GM23338 (cell line): ENCODE measurements at regions not wholly inside any gene's neighbourhood (a gene's known extent, or its start where the extent isn't known, plus 50 kb on each side); places are given as distances from the start of the nearest gene placed in this dataset.

Source experiments
- ATAC-seq: fragments of 200-7000 bp; cut with Tn5 transposase; 3 replicates; pipeline ENCODE4 v1.9.1; 2020
- DNase-seq: peaks from one replicate; pipeline ENCODE4 v3.0.0-alpha.2; 2015; ENCODE audit warnings: low spot score
- H2AFZ ChIP-seq: fragments of 200-600 bp; sonication (generic); 2 replicates; pipeline ENCODE4 v1.8.0; 2016; ENCODE audit warnings: antibody characterized with exemption, mild to moderate bottlenecking, moderate library complexity
- H3F3A ChIP-seq: fragments of 200-600 bp; sonication (generic); replicated peaks from 2 replicates; pipeline ENCODE4 v1.8.0; 2017; ENCODE audit warnings: antibody characterized with exemption, mixed run types, low read depth
- H3K27ac ChIP-seq: fragments of 200-600 bp; sonication (generic); 2 replicates; pipeline ENCODE4 v1.6.1; 2016; ENCODE audit warnings: low read depth
- H3K27me3 ChIP-seq: fragments of 200-600 bp; sonication (generic); 2 replicates; pipeline ENCODE4 v1.8.0; 2016; ENCODE audit warnings: mild to moderate bottlenecking, mixed run types, moderate library complexity; ENCODE audit not compliant: insufficient read depth
- H3K36me3 ChIP-seq: fragments of 200-600 bp; sonication (generic); 2 replicates; pipeline ENCODE4 v1.8.0; 2016; ENCODE audit warnings: mild to moderate bottlenecking; ENCODE audit not compliant: insufficient read depth
- H3K4me1 ChIP-seq: fragments of 200-600 bp; sonication (generic); 2 replicates; pipeline ENCODE4 v1.8.0; 2016; ENCODE audit warnings: mild to moderate bottlenecking, moderate library complexity; ENCODE audit not compliant: insufficient read depth
- H3K4me2 ChIP-seq: fragments of 200-600 bp; sonication (generic); 2 replicates; pipeline ENCODE4 v1.7.1; 2017; ENCODE audit warnings: mixed run types
- H3K4me3 ChIP-seq: fragments of 200-600 bp; sonication (generic); 2 replicates; pipeline ENCODE4 v1.6.1; 2016; ENCODE audit warnings: mixed run types
- H3K79me2 ChIP-seq: fragments of 200-600 bp; sonication (generic); replicated peaks from 2 replicates; pipeline ENCODE4 v1.8.0; 2017; ENCODE audit warnings: mild to moderate bottlenecking; ENCODE audit not compliant: insufficient read depth
- H3K9me2 ChIP-seq: fragments of 200-600 bp; sonication (generic); 2 replicates; pipeline ENCODE4 v1.8.0; 2017; ENCODE audit not compliant: insufficient read depth
- H4K20me1 ChIP-seq: fragments of 200-600 bp; sonication (generic); replicated peaks from 2 replicates; pipeline ENCODE4 v1.8.0; 2017; ENCODE audit warnings: mild to moderate bottlenecking; ENCODE audit not compliant: insufficient read depth
- H3K27ac Mint-ChIP-seq: 2 replicates; pipeline ENCODE4 v1.8.0; 2020; ENCODE audit warnings: inconsistent platforms, mild to moderate bottlenecking, moderate library complexity, mixed read lengths
- H3K27me3 Mint-ChIP-seq: 3 replicates; pipeline ENCODE4 v1.8.0; 2022; ENCODE audit warnings: low read depth, mild to moderate bottlenecking, moderate library complexity, mixed read lengths, inconsistent platforms; ENCODE audit not compliant: insufficient read depth, poor library complexity
- H3K36me3 Mint-ChIP-seq: 3 replicates; pipeline ENCODE4 v1.8.0; 2021; ENCODE audit warnings: low read depth, mild to moderate bottlenecking, inconsistent platforms, moderate library complexity, mixed read lengths
- H3K4me1 Mint-ChIP-seq: 3 replicates; pipeline ENCODE4 v1.8.0; 2020; ENCODE audit warnings: mild to moderate bottlenecking, inconsistent platforms, mixed read lengths
- H3K4me3 Mint-ChIP-seq: 3 replicates; pipeline ENCODE4 v1.8.0; 2021; ENCODE audit warnings: moderate library complexity, mild to moderate bottlenecking, inconsistent platforms, mixed read lengths
- H3K9me3 Mint-ChIP-seq: 3 replicates; pipeline ENCODE4 v1.8.0; 2020; ENCODE audit warnings: moderate library complexity, mild to moderate bottlenecking, inconsistent platforms, mixed read lengths
- CREB1 ChIP-seq: fragments of 250-450 bp; sonication (Bioruptor Pico); IDR thresholded peaks from 2 replicates; pipeline ENCODE4 v1.5.0; 2020; ENCODE audit warnings: low read depth, mild to moderate bottlenecking, moderate library complexity
- EZH2 ChIP-seq: fragments of 200-600 bp; sonication (generic); IDR thresholded peaks from one replicate; pipeline ENCODE4 v1.8.0; 2017; ENCODE audit warnings: antibody characterized with exemption, mild to moderate bottlenecking, low read depth; ENCODE audit not compliant: unreplicated experiment
- NANOG ChIP-seq: IDR thresholded peaks from 2 replicates; pipeline ENCODE4 v1.6.1; 2016; ENCODE audit warnings: antibody characterized with exemption, borderline replicate concordance
- POLR2AphosphoS5 ChIP-seq: IDR thresholded peaks from 2 replicates; pipeline ENCODE4 v1.6.1; 2016; ENCODE audit warnings: antibody characterized with exemption, low read depth
- STAT1 ChIP-seq: IDR thresholded peaks from one replicate; pipeline ENCODE4 v1.6.1; 2016; ENCODE audit warnings: antibody characterized with exemption; ENCODE audit not compliant: unreplicated experiment
- TF ChIP-seq, protein P1 (sequence below): fragments of 250-450 bp; sonication (Bioruptor Pico); IDR thresholded peaks from 2 replicates; pipeline ENCODE4 v1.5.0; 2020; ENCODE audit warnings: mild to moderate bottlenecking, moderate library complexity
- TF ChIP-seq, protein P2 (sequence below): IDR thresholded peaks from 2 replicates; pipeline ENCODE4 v1.6.1; 2016; ENCODE audit warnings: antibody characterized with exemption

DNA sequence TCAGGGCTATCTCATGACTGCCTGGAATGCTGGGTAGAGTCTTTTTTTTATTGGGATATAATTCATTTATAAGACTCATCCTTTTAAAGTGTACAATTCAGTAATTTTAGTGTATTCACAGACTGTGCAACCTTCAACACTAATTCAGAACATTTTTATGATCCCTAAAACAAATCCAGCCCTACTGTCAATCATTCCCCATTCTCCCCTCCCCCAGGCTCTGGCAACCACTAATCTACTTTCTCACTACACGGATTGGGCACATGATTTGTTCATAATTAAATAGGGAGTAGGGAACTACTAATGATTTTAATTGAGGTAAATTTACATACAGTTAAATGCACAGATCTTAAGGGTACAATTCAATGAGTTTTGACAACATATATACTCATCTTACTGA is 225.7 kb downstream of the CDCA7 start (continued):
- TF ChIP-seq, protein P1, sequence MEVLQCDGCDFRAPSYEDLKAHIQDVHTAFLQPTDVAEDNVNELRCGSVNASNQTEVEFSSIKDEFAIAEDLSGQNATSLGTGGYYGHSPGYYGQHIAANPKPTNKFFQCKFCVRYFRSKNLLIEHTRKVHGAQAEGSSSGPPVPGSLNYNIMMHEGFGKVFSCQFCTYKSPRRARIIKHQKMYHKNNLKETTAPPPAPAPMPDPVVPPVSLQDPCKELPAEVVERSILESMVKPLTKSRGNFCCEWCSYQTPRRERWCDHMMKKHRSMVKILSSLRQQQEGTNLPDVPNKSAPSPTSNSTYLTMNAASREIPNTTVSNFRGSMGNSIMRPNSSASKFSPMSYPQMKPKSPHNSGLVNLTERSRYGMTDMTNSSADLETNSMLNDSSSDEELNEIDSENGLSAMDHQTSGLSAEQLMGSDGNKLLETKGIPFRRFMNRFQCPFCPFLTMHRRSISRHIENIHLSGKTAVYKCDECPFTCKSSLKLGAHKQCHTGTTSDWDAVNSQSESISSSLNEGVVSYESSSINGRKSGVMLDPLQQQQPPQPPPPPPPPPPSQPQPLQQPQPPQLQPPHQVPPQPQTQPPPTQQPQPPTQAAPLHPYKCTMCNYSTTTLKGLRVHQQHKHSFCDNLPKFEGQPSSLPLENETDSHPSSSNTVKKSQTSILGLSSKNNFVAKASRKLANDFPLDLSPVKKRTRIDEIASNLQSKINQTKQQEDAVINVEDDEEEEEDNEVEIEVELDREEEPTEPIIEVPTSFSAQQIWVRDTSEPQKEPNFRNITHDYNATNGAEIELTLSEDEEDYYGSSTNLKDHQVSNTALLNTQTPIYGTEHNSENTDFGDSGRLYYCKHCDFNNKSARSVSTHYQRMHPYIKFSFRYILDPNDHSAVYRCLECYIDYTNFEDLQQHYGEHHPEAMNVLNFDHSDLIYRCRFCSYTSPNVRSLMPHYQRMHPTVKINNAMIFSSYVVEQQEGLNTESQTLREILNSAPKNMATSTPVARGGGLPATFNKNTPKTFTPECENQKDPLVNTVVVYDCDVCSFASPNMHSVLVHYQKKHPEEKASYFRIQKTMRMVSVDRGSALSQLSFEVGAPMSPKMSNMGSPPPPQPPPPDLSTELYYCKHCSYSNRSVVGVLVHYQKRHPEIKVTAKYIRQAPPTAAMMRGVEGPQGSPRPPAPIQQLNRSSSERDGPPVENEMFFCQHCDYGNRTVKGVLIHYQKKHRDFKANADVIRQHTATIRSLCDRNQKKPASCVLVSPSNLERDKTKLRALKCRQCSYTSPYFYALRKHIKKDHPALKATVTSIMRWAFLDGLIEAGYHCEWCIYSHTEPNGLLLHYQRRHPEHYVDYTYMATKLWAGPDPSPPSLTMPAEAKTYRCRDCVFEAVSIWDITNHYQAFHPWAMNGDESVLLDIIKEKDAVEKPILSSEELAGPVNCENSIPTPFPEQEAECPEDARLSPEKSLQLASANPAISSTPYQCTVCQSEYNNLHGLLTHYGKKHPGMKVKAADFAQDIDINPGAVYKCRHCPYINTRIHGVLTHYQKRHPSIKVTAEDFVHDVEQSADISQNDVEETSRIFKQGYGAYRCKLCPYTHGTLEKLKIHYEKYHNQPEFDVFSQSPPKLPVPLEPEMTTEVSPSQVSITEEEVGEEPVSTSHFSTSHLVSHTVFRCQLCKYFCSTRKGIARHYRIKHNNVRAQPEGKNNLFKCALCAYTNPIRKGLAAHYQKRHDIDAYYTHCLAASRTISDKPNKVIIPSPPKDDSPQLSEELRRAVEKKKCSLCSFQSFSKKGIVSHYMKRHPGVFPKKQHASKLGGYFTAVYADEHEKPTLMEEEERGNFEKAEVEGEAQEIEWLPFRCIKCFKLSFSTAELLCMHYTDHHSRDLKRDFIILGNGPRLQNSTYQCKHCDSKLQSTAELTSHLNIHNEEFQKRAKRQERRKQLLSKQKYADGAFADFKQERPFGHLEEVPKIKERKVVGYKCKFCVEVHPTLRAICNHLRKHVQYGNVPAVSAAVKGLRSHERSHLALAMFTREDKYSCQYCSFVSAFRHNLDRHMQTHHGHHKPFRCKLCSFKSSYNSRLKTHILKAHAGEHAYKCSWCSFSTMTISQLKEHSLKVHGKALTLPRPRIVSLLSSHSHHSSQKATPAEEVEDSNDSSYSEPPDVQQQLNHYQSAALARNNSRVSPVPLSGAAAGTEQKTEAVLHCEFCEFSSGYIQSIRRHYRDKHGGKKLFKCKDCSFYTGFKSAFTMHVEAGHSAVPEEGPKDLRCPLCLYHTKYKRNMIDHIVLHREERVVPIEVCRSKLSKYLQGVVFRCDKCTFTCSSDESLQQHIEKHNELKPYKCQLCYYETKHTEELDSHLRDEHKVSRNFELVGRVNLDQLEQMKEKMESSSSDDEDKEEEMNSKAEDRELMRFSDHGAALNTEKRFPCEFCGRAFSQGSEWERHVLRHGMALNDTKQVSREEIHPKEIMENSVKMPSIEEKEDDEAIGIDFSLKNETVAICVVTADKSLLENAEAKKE (CRISPR knock-in tag), result no peak
- TF ChIP-seq STAT1 (no peak), POLR2AphosphoS5 (no peak)

DNA sequence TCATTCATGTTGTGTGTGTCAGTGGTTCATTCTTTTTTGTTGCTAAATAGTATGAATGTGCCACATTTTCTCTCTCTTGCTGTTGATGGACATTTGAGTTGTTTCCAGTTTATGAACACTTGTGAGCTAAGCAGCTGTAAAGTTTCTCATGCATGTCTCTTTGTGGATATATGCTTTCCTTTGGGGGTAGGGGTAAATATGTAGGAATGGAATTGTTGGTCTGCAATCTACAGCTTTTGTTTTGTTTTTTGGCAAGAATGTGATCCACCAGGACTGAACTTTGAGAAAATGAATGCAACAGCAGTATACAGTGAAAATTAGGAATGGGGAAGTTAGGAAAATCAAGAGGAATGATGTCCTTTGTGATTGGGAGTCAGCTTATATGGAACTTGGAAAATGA is 226.3 kb downstream of the CDCA7 start:
- Histone ChIP-seq H3K4me1 (no peaks in the 10 kb centered on the region), H3K36me3 (no peaks in the 10 kb centered on the region), H3K4me2 (no peak overlapping the region), H3K27ac (no peak overlapping the region), H3K79me2 (no peaks in the 10 kb centered on the region; the same call in 1 of the 2 replicates), H3K9me2 (0 out of 2 replicates have a peak, but pooled peaks cover 7% of the 10 kb centered on the region), H3F3A (no peaks in the 10 kb centered on the region), H3K4me3 (no peak overlapping the region), H2AFZ (no peak overlapping the region), H3K27me3 (no peaks in the 10 kb centered on the region), H4K20me1 (no peaks in the 10 kb centered on the region)
- H3K4me1 Mint-ChIP-seq, result peaks cover 9% of the 10 kb centered on the region; the same call in 2 of the 3 replicates
- no peaks in the 10 kb centered on the region for H3K9me3 Mint-ChIP-seq
- no peak for DNase-seq
- H3K27ac Mint-ChIP-seq, result no peak overlapping the region
- H3K4me3 Mint-ChIP-seq, result no peak overlapping the region
- H3K27me3 Mint-ChIP-seq, result peaks cover 2% of the 10 kb centered on the region
- H3K36me3 Mint-ChIP-seq, result no peaks in the 10 kb centered on the region; the same call in 2 of the 3 replicates
- no peak for ATAC-seq
- TF ChIP-seq CREB1 (no peak), STAT1 (no peak), EZH2 (no peak), POLR2AphosphoS5 (no peak), NANOG (no peak)
- TF ChIP-seq, protein P2, sequence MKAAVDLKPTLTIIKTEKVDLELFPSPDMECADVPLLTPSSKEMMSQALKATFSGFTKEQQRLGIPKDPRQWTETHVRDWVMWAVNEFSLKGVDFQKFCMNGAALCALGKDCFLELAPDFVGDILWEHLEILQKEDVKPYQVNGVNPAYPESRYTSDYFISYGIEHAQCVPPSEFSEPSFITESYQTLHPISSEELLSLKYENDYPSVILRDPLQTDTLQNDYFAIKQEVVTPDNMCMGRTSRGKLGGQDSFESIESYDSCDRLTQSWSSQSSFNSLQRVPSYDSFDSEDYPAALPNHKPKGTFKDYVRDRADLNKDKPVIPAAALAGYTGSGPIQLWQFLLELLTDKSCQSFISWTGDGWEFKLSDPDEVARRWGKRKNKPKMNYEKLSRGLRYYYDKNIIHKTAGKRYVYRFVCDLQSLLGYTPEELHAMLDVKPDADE, result no peak
- TF ChIP-seq, protein P1 (CRISPR knock-in tag), result no peak
